NCI-H460 (cell line): ENCODE measurements at regions not wholly inside any gene's neighbourhood (a gene's known extent, or its start where the extent isn't known, plus 50 kb on each side); places are given as distances from the start of the nearest gene placed in this dataset.

Source experiments
- DNase-seq: peaks from one replicate; pipeline ENCODE4 v3.0.0-alpha.2; 2016; ENCODE audit warnings: low read depth; ENCODE audit errors: extremely low read depth

DNA sequence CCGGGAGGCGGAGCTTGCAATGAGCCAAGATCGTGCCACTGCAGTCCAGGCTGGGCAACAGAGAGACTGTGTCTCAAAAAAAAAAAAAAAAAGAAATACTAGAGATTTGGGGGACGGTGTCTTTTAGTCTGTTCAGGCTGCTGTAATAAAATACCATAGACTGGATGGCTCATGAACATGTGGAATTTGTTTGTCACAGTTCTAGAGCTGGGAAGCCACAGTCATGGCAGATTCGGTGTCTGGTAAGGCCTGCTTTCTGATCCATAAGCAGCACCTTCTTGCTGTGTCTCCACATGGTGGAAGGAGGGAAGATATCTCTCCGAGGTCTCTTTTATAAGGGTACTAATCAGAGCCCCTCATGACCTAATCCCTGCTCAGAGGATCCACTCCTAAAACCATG, 102.7 kb upstream of the MKLN1 start:
- DNase-seq = no peak

- DNase-seq = no peak
Measured at GRCh38 chr7:131225619-131226513, 101.8 kb upstream of the MKLN1 start.

GRCh38 chr7:131226514-131226865, 101.2 kb upstream of the MKLN1 start:
- no peak for DNase-seq

- DNase-seq = peak; percentile 76
Measured at GRCh38 chr7:131231381-131232220, 96.1 kb upstream of the MKLN1 start.

GRCh38 chr7:131232768-131233167, 94.9 kb upstream of the MKLN1 start:
- DNase-seq = no peak

DNA sequence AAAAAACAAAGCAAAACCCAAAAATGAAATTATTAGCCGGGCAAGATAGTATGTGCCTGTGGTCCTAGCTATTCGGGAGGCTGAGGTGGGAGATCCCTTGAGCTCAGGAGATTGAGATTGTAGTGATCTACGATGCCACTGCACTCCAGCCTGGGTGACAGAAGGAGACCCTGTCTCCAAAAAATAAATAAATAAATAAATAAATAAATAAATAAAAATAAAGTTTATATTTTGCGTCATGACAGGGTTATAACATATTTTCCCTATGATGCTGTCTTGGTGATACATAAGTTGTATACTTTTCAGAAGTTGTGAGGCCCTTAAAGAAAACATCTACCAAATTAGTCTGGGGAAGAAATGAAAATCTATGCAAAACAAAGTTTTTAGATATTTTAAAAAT, 94.5 kb upstream of the MKLN1 start:
- DNase-seq = no peak

DNA sequence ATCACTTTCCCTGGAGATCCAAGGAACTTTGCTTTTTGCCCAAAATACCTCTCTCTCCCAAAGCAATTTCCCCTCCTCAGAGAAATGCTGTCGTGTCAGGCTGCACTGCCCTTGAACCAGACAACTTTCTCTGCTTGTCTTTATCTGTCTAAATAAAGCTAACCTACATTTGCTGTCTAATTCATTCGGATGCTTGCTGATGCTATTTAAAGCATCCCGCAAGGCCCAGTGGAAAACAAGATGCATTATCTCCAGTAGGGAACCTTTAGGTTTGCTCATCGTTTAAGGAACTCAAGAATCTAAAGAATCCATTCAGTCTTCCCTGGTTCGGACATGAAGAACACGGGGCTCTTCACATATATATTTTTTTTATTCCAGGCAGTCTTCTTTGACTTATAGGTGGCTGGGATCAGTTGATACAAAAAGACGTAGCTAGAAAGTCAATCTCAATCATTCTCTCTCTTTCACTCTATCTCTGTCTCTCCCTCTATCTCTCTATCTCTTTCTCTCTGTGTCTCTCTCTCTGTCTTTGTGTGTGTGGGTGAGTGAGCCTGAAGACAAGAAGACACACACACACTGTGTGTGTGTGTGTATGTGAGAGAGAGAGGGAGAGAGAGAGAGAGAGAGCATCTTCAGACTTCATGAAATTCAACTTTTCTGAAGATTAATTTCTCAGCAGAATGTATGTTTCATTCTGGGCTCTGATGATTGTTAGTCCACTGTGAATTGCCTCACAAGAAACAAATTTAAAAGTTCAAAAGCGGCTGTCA, 92.8 kb upstream of the MKLN1 start:
- no peak for DNase-seq

GRCh38 chr7:131235489-131236317, 92.0 kb upstream of the MKLN1 start:
- peak; percentile 99 for DNase-seq

GRCh38 chr7:131236318-131236672, 91.4 kb upstream of the MKLN1 start:
- DNase-seq = no peak

DNA sequence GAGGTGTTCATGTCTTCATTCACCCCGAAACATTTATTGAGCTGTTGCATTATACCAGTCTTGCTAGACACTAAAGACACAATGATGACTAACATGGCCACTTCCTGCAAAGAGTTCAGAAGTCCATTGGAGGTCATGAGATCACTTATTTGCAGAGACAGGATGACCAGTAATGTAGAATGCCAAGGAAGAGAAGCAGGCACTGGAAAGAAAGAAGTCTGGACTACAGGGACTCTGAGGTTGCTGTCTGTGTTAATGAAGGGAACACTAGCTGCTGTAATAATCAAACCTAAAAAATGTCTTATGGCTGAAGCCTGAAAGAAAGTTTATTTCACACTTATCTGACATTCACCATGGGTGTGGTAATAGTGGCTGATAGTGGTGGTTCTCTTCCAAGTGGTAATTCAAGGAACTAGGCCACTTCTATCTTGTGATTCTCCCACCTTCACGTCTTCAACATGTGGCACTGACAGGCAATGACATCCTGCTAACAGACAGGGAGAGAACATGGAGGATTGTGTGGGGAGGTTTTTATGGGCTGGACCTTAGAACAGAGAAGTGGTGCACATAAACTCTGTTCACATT, 89.2 kb upstream of the MKLN1 start:
- DNase-seq = no peak

GRCh38 chr7:131241386-131241785, 86.3 kb upstream of the MKLN1 start:
- no peak for DNase-seq

DNA sequence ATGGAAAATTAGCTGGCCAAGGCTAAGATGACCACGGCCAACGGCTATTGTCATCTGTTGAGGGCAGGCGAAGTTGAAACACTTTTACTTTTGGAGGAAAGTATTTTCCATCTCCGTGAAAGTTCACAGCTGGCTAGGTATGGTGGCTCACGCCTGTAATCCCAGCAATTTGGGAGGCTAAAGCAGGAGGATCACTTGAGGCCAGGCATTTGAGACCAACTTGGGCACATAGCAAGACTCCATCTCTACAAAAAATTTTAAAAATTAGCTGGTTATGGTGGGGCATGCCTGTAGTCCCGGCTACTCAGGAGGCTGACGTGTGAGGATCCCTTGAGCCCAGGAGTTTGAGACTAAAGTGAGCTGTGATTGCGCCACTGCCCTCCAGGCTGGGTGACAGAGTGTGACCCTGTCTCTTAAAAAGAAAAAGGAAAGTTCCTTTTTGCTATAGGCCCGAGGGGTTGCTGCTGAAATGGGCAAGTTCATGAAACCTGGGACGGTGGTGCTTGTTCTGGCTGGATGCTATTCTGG, 85.5 kb upstream of the MKLN1 start:
- DNase-seq = no peak

GRCh38 chr7:131244259-131244852, 83.3 kb upstream of the MKLN1 start:
- no peak for DNase-seq

GRCh38 chr7:131249003-131249402, 78.7 kb upstream of the MKLN1 start:
- DNase-seq = peak; percentile 45

- DNase-seq = no peak
Measured at GRCh38 chr7:131249483-131249882, 78.2 kb upstream of the MKLN1 start.

- DNase-seq = no peak
Measured at GRCh38 chr7:131250331-131250730, 77.3 kb upstream of the MKLN1 start.

GRCh38 chr7:131251371-131251770, 76.3 kb upstream of the MKLN1 start:
- no peak for DNase-seq

GRCh38 chr7:131252976-131253375, 74.7 kb upstream of the MKLN1 start:
- DNase-seq = no peak

- no peak for DNase-seq
Measured at GRCh38 chr7:131254211-131254610, 73.5 kb upstream of the MKLN1 start.
